H9 (cell line): ENCODE measurements at regions not wholly inside any gene's neighbourhood (a gene's known extent, or its start where the extent isn't known, plus 50 kb on each side); places are given as distances from the start of the nearest gene placed in this dataset.

Experiments
- DNase-seq: peaks from one replicate; pipeline ENCODE4 v3.0.0-alpha.2; 2017
- H2AFZ ChIP-seq: one replicate; pipeline ENCODE4 v1.6.1; 2013; ENCODE audit warnings: mild to moderate bottlenecking, low read length, control low read depth, moderate library complexity
- H2AK5ac ChIP-seq: 2 replicates; pipeline ENCODE4 v1.6.1; 2013; ENCODE audit warnings: low read length, control low read depth, mixed read lengths; ENCODE audit not compliant: insufficient read length
- H2BK120ac ChIP-seq: one replicate; pipeline ENCODE4 v1.6.1; 2013; ENCODE audit warnings: low read depth, mild to moderate bottlenecking, low read length, control low read depth, inconsistent platforms; ENCODE audit not compliant: poor library complexity, severe bottlenecking
- H2BK12ac ChIP-seq: 2 replicates; pipeline ENCODE4 v1.6.1; 2013; ENCODE audit warnings: low read length, control low read depth, mixed read lengths, low read depth; ENCODE audit not compliant: insufficient read length
- H2BK15ac ChIP-seq: 2 replicates; pipeline ENCODE4 v1.6.1; 2013; ENCODE audit warnings: low read depth, low read length, control low read depth
- H2BK20ac ChIP-seq: one replicate; pipeline ENCODE4 v1.6.1; 2013; ENCODE audit warnings: low read depth, mild to moderate bottlenecking, low read length, control low read depth, inconsistent platforms; ENCODE audit not compliant: poor library complexity, severe bottlenecking
- H2BK5ac ChIP-seq: 2 replicates; pipeline ENCODE4 v1.6.1; 2013; ENCODE audit warnings: low read length, control low read depth, mixed read lengths; ENCODE audit not compliant: insufficient read length
- H3K14ac ChIP-seq: 2 replicates; pipeline ENCODE4 v1.6.1; 2013; ENCODE audit warnings: low read length, control low read depth; ENCODE audit not compliant: insufficient read depth
- H3K18ac ChIP-seq: 2 replicates; pipeline ENCODE4 v1.6.1; 2013; ENCODE audit warnings: low read depth, mild to moderate bottlenecking, mixed read lengths, low read length, control low read depth; ENCODE audit not compliant: insufficient read length
- H3K23ac ChIP-seq: 2 replicates; pipeline ENCODE4 v1.6.1; 2013; ENCODE audit warnings: low read length, control low read depth, mixed read lengths, low read depth; ENCODE audit not compliant: insufficient read length
- H3K23me2 ChIP-seq: 2 replicates; pipeline ENCODE4 v1.6.1; 2013; ENCODE audit warnings: low read depth, mild to moderate bottlenecking, mixed read lengths, low read length, control low read depth; ENCODE audit not compliant: insufficient read length, poor library complexity, severe bottlenecking
- H3K27ac ChIP-seq: 2 replicates; pipeline ENCODE4 v1.5.1; 2013; ENCODE audit warnings: low read length, control low read depth, mixed read lengths, low read depth; ENCODE audit not compliant: insufficient read length
- H3K27me3 ChIP-seq: 2 replicates; pipeline ENCODE4 v1.6.1; 2013; ENCODE audit warnings: low read length, control low read depth, inconsistent platforms; ENCODE audit not compliant: insufficient read depth
- H3K4ac ChIP-seq: 2 replicates; pipeline ENCODE4 v1.6.1; 2013; ENCODE audit warnings: low read depth, mild to moderate bottlenecking, control low read depth, inconsistent platforms, low read length, moderate library complexity
- H3K4me1 ChIP-seq: 2 replicates; pipeline ENCODE4 v1.6.1; 2013; ENCODE audit warnings: low read length, control low read depth, inconsistent platforms; ENCODE audit not compliant: insufficient read depth
- H3K4me2 ChIP-seq: 2 replicates; pipeline ENCODE4 v1.6.1; 2013; ENCODE audit warnings: low read length, control low read depth, mixed read lengths; ENCODE audit not compliant: insufficient read length, insufficient read depth
- H3K56ac ChIP-seq: 2 replicates; pipeline ENCODE4 v1.6.1; 2013; ENCODE audit warnings: low read depth, mild to moderate bottlenecking, mixed read lengths, low read length, control low read depth; ENCODE audit not compliant: insufficient read length
- H3K79me1 ChIP-seq: 2 replicates; pipeline ENCODE4 v1.6.1; 2013; ENCODE audit warnings: low read depth, mild to moderate bottlenecking, moderate library complexity, low read length, control low read depth, inconsistent platforms; ENCODE audit not compliant: insufficient read depth, poor library complexity, severe bottlenecking
- H3K79me2 ChIP-seq: 2 replicates; pipeline ENCODE4 v1.6.1; 2013; ENCODE audit warnings: low read length, control low read depth, inconsistent platforms; ENCODE audit not compliant: insufficient read depth
- H3K9ac ChIP-seq: 2 replicates; pipeline ENCODE4 v1.6.1; 2013; ENCODE audit warnings: low read length, control low read depth, mixed read lengths; ENCODE audit not compliant: insufficient read length; ENCODE audit errors: extremely low read depth
- H3K9me3 ChIP-seq: one replicate; pipeline ENCODE4 v1.6.1; 2013; ENCODE audit warnings: low read depth, low read length, inconsistent platforms; ENCODE audit not compliant: control insufficient read depth
- H3T11ph ChIP-seq: one replicate; pipeline ENCODE4 v1.6.1; 2013; ENCODE audit warnings: mild to moderate bottlenecking, low read length, control low read depth, inconsistent platforms
- H4K20me1 ChIP-seq: one replicate; pipeline ENCODE4 v1.6.1; 2013; ENCODE audit not compliant: control insufficient read depth, insufficient read length, insufficient read depth
- H4K5ac ChIP-seq: 2 replicates; pipeline ENCODE4 v1.6.1; 2013; ENCODE audit warnings: low read depth, mild to moderate bottlenecking, mixed read lengths, low read length, control low read depth; ENCODE audit not compliant: insufficient read length
- H4K8ac ChIP-seq: replicated peaks from 2 replicates; pipeline ENCODE4 v1.6.1; 2013; ENCODE audit warnings: low read length, control low read depth, mixed read lengths, low read depth; ENCODE audit not compliant: insufficient read length
- H4K91ac ChIP-seq: 2 replicates; pipeline ENCODE4 v1.6.1; 2013; ENCODE audit warnings: low read depth, mild to moderate bottlenecking, moderate library complexity, mixed read lengths, low read length, control low read depth; ENCODE audit not compliant: insufficient read length
- H3K27ac Mint-ChIP-seq, 3 experiments: 2 replicates in 2 of 3; 3 replicates in 1 of 3; pipeline ENCODE4 v1.8.0; 2020 to 2021; ENCODE audit warnings: mixed read lengths in 3 of 3, mild to moderate bottlenecking in 1 of 3, moderate library complexity in 1 of 3
- H3K27me3 Mint-ChIP-seq: 2 replicates; pipeline ENCODE4 v1.8.0; 2021; ENCODE audit warnings: low read depth, mild to moderate bottlenecking, moderate library complexity, mixed read lengths
- H3K36me3 Mint-ChIP-seq, 3 experiments: 2 replicates in 2 of 3; 3 replicates in 1 of 3; pipeline ENCODE4 v1.8.0; 2020 to 2021; ENCODE audit warnings: low read depth in 3 of 3, mixed read lengths in 3 of 3; ENCODE audit not compliant: insufficient read depth in 1 of 3
- H3K4me1 Mint-ChIP-seq, 2 experiments: 2 replicates each; pipeline ENCODE4 v1.8.0; 2020; ENCODE audit warnings: mixed read lengths in 2 of 2
- H3K4me3 Mint-ChIP-seq, 2 experiments: 2 replicates in 1 of 2; 3 replicates in 1 of 2; pipeline ENCODE4 v1.8.0; 2020 to 2021; ENCODE audit warnings: mild to moderate bottlenecking in 2 of 2, mixed read lengths in 2 of 2, moderate library complexity in 1 of 2
- H3K9me3 Mint-ChIP-seq, 2 experiments: 2 replicates in 1 of 2; 3 replicates in 1 of 2; pipeline ENCODE4 v1.8.0; 2020; ENCODE audit warnings: mild to moderate bottlenecking in 2 of 2, mixed read lengths in 2 of 2, moderate library complexity in 1 of 2
- WGBS: extraction: QIAGEN DNeasy Blood & Tissue Kit; methylation state at CpG from one replicate; pipeline ENCODE4 v1.1.7; 2013; ENCODE audit warnings: missing lambda C conversion rate, low lambda C conversion rate, mixed read lengths; ENCODE audit not compliant: insufficient read length; ENCODE audit errors: extremely low coverage; 5-methylcytosine and 5-hydroxymethylcytosine counted together
- TF ChIP-seq, protein P1 (sequence below): fragments of 200-600 bp; sonication (generic); conservative IDR thresholded peaks from 3 replicates; pipeline ENCODE4 v1.8.0; 2021; ENCODE audit warnings: antibody characterized with exemption, mild to moderate bottlenecking

DNA sequence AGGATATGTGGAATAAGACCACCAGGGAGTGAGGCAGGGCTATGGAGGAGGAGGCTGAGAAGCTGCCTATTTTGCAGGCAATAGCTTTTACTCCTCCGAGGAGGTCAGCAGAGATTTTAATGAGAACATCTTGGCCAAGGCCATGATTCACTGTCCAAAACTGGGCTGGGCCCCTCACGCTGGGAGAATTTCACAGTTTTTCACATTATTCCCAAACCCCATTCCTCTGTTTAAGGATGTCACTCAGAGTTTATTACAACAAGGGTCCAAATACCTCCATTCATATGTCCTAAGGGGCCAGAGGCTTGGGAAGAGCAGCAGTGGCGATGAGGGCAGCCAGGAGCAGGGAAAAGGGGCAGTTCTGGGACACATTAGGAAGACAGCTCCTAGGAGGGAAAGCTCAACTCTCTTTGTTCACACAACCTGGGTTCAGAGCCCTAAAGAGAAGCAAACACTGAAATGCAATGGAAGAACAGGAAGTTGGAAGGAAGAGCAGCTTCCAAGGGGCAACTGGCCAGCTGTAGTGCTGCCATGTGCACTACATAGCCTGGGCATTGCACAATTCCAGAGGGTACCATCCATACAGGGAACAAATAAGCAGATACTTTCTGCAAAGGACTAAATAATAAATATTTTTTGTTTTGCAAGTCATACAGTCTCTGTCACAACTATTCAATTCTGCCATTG, 283.2 kb downstream of the NUAK1 start:
- no peak overlapping the region for H3T11ph ChIP-seq
- WGBS = no CpG with 5 or more reads among the region's 3 CpGs
- peaks cover 1 to 5% of the 10 kb centered on the region in 2 experiments for H3K4me1 Mint-ChIP-seq
- no peaks in the 10 kb centered on the region for H3K27me3 ChIP-seq
- H3K4me1 ChIP-seq = no peaks in the 10 kb centered on the region
- no peak overlapping the region for H4K8ac ChIP-seq
- DNase-seq = no peak
- H3K27me3 Mint-ChIP-seq = no peaks in the 10 kb centered on the region; the same call in 1 of the 2 replicates
- H3K36me3 Mint-ChIP-seq = no peaks in the 10 kb centered on the region
- H3K27ac ChIP-seq = no peak overlapping the region
- H2BK15ac ChIP-seq = no peak overlapping the region
- H3K27ac Mint-ChIP-seq = no peak overlapping the region
- no peak overlapping the region for H3K4ac ChIP-seq
- no peak overlapping the region for H3K4me3 Mint-ChIP-seq
- no peak overlapping the region for H2BK5ac ChIP-seq
- TF ChIP-seq, protein P1, sequence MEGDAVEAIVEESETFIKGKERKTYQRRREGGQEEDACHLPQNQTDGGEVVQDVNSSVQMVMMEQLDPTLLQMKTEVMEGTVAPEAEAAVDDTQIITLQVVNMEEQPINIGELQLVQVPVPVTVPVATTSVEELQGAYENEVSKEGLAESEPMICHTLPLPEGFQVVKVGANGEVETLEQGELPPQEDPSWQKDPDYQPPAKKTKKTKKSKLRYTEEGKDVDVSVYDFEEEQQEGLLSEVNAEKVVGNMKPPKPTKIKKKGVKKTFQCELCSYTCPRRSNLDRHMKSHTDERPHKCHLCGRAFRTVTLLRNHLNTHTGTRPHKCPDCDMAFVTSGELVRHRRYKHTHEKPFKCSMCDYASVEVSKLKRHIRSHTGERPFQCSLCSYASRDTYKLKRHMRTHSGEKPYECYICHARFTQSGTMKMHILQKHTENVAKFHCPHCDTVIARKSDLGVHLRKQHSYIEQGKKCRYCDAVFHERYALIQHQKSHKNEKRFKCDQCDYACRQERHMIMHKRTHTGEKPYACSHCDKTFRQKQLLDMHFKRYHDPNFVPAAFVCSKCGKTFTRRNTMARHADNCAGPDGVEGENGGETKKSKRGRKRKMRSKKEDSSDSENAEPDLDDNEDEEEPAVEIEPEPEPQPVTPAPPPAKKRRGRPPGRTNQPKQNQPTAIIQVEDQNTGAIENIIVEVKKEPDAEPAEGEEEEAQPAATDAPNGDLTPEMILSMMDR = no peak
- H2BK12ac ChIP-seq = no peak overlapping the region
- no peak overlapping the region for H3K23ac ChIP-seq
- no peak overlapping the region for H3K14ac ChIP-seq
- H4K20me1 ChIP-seq = no peaks in the 10 kb centered on the region
- no peaks in the 10 kb centered on the region for H3K79me2 ChIP-seq
- no peaks in the 10 kb centered on the region for H3K23me2 ChIP-seq
- no peak overlapping the region for H2AFZ ChIP-seq
- no peak overlapping the region for H2BK120ac ChIP-seq
- H4K91ac ChIP-seq = no peak overlapping the region
- H2AK5ac ChIP-seq = no peak overlapping the region
- no peak overlapping the region for H3K9ac ChIP-seq
- no peak overlapping the region for H3K18ac ChIP-seq
- no peak overlapping the region for H3K4me2 ChIP-seq
- H3K9me3 Mint-ChIP-seq = no peaks in the 10 kb centered on the region
- no peak overlapping the region for H2BK20ac ChIP-seq
- H3K79me1 ChIP-seq = no peaks in the 10 kb centered on the region
- H3K9me3 ChIP-seq = no peaks in the 10 kb centered on the region
- no peak overlapping the region for H4K5ac ChIP-seq
- no peak overlapping the region for H3K56ac ChIP-seq
